Astrocyte (in vitro differentiated cells and primary cell): ENCODE measurements at regions not wholly inside any gene's neighbourhood (a gene's known extent, or its start where the extent isn't known, plus 50 kb on each side); places are given as distances from the start of the nearest gene placed in this dataset.

ENCODE experiments used
- EZH2 ChIP-seq: IDR thresholded peaks from 2 replicates; pipeline ENCODE4 v1.6.1; 2012; ENCODE audit warnings: mild to moderate bottlenecking, low read length, inconsistent platforms; ENCODE audit not compliant: insufficient read depth
- TF ChIP-seq, protein P1 (sequence below): IDR thresholded peaks from 2 replicates; pipeline ENCODE4 v1.5.1; 2011; ENCODE audit warnings: low read depth, mild to moderate bottlenecking, inconsistent platforms, low read length, moderate library complexity; ENCODE audit not compliant: insufficient read depth

DNA sequence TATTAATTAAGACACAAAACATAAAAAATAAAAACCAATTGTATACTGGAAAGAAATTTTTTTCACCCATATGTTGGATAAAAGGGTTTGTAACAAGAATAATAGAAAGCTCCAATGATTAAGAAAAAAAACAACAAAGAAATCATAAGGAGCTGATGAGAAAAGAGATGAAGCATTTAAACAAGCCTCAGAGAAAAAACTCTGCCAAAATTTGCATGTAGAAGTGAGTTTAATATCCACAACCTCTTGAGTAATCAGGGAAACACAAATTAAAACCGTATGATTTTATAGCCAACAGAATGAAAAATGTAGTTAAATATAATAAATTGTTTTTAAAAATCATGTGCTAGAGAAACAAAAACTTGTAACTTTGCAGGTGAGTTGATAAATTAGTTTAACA lies 192.9 kb downstream of the BCHE start:
- no peak for TF ChIP-seq EZH2
- TF ChIP-seq, protein P1, sequence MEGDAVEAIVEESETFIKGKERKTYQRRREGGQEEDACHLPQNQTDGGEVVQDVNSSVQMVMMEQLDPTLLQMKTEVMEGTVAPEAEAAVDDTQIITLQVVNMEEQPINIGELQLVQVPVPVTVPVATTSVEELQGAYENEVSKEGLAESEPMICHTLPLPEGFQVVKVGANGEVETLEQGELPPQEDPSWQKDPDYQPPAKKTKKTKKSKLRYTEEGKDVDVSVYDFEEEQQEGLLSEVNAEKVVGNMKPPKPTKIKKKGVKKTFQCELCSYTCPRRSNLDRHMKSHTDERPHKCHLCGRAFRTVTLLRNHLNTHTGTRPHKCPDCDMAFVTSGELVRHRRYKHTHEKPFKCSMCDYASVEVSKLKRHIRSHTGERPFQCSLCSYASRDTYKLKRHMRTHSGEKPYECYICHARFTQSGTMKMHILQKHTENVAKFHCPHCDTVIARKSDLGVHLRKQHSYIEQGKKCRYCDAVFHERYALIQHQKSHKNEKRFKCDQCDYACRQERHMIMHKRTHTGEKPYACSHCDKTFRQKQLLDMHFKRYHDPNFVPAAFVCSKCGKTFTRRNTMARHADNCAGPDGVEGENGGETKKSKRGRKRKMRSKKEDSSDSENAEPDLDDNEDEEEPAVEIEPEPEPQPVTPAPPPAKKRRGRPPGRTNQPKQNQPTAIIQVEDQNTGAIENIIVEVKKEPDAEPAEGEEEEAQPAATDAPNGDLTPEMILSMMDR: no peak
